Mesothelial cell of epicardium (in vitro differentiated cells): ENCODE measurements at regions not wholly inside any gene's neighbourhood (a gene's known extent, or its start where the extent isn't known, plus 50 kb on each side); places are given as distances from the start of the nearest gene placed in this dataset.

Source experiments
- DNase-seq, 2 experiments: peaks; one replicate each; pipeline ENCODE4 v3.0.0; 2021; ENCODE audit warnings: low spot score in 2 of 2; ENCODE audit not compliant: unreplicated experiment in 2 of 2
- H3K27ac Mint-ChIP-seq: 2 replicates; pipeline ENCODE4 v1.8.0; 2021; ENCODE audit warnings: mixed read lengths
- H3K27me3 Mint-ChIP-seq: 2 replicates; pipeline ENCODE4 v1.8.0; 2021; ENCODE audit warnings: low read depth, mixed read lengths
- H3K36me3 Mint-ChIP-seq: 2 replicates; pipeline ENCODE4 v1.8.0; 2021; ENCODE audit warnings: mixed read lengths
- H3K4me1 Mint-ChIP-seq: 2 replicates; pipeline ENCODE4 v1.8.0; 2021; ENCODE audit warnings: mixed read lengths
- H3K4me3 Mint-ChIP-seq: 2 replicates; pipeline ENCODE4 v1.8.0; 2021; ENCODE audit warnings: mild to moderate bottlenecking, moderate library complexity, mixed read lengths
- H3K9me3 Mint-ChIP-seq: 2 replicates; pipeline ENCODE4 v1.8.0; 2021; ENCODE audit warnings: mixed read lengths
- TF ChIP-seq, protein P1 (sequence below): fragments of 200-600 bp; sonication (generic); IDR thresholded peaks from one replicate; pipeline ENCODE4 v1.5.0; 2021; ENCODE audit warnings: antibody characterized with exemption; ENCODE audit not compliant: unreplicated experiment

- peaks cover 5% of the 10 kb centered on the region for H3K27me3 Mint-ChIP-seq
- no peak overlapping the region for H3K4me3 Mint-ChIP-seq
- no peak for DNase-seq
- no peaks in the 10 kb centered on the region for H3K36me3 Mint-ChIP-seq
- no peaks in the 10 kb centered on the region for H3K9me3 Mint-ChIP-seq
- no peaks in the 10 kb centered on the region for H3K4me1 Mint-ChIP-seq
- H3K27ac Mint-ChIP-seq, result no peak overlapping the region
- TF ChIP-seq, protein P1, sequence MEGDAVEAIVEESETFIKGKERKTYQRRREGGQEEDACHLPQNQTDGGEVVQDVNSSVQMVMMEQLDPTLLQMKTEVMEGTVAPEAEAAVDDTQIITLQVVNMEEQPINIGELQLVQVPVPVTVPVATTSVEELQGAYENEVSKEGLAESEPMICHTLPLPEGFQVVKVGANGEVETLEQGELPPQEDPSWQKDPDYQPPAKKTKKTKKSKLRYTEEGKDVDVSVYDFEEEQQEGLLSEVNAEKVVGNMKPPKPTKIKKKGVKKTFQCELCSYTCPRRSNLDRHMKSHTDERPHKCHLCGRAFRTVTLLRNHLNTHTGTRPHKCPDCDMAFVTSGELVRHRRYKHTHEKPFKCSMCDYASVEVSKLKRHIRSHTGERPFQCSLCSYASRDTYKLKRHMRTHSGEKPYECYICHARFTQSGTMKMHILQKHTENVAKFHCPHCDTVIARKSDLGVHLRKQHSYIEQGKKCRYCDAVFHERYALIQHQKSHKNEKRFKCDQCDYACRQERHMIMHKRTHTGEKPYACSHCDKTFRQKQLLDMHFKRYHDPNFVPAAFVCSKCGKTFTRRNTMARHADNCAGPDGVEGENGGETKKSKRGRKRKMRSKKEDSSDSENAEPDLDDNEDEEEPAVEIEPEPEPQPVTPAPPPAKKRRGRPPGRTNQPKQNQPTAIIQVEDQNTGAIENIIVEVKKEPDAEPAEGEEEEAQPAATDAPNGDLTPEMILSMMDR, result no peak
Measured at GRCh38 chr10:109403551-109403950, 519.8 kb downstream of the XPNPEP1 start.

DNA sequence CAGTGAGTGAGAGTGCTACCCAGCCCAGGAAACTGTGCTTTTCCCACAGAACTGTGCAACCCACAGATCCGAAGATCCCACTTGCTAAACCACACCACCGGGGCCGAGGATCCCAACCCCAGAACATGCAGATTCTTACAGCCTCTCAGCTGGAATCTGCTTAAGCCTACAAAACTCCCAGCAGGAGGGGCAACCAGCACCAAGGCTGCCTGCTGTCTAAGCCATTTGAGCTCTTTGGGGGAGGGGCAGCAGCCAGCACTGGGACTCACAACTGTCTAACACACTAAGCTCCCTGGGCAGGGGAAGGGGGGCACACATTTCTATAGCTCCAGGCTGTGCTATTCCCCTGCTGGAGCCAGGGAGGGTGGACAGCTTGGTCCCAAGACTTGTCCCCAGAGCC is 529.9 kb downstream of the XPNPEP1 start:
- H3K4me1 Mint-ChIP-seq, result no peaks in the 10 kb centered on the region
- H3K36me3 Mint-ChIP-seq, result peaks cover 2% of the 10 kb centered on the region
- no peak for DNase-seq
- peaks cover 29% of the 10 kb centered on the region for H3K9me3 Mint-ChIP-seq
- H3K4me3 Mint-ChIP-seq, result no peak overlapping the region
- H3K27ac Mint-ChIP-seq, result no peak overlapping the region
- no peaks in the 10 kb centered on the region for H3K27me3 Mint-ChIP-seq
- TF ChIP-seq, protein P1, result no peak

- Mint-ChIP-seq H3K9me3 (no peaks in the 10 kb centered on the region), H3K27ac (no peak overlapping the region), H3K4me3 (no peak overlapping the region), H3K4me1 (no peaks in the 10 kb centered on the region), H3K36me3 (no peaks in the 10 kb centered on the region), H3K27me3 (peaks cover 2% of the 10 kb centered on the region)
- no peak for DNase-seq
- TF ChIP-seq, protein P1, result no peak
Measured at GRCh38 chr10:109386921-109387320, 536.4 kb downstream of the XPNPEP1 start.

DNA sequence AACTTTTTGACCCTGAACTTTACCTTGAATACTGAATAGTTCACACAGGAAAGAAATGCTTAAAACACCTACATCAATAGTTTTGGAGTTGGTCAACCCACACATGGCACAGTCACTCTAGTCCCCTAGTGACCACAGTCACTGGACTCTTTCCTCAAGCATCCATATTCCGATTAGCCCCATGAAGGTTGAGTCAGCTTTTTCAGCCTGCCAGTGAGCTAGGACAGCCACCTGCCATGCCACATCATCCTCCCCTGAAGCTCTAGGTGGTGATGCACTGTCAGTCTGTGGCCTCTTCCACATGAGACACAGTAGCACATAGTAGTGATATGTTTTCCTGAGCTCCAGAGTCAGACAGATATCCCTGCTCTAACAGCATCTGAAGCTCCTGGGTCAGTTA is 537.2 kb downstream of the XPNPEP1 start:
- H3K4me3 Mint-ChIP-seq, result no peak overlapping the region

GRCh38 chr10:109379186-109379585 is 544.1 kb downstream of the XPNPEP1 start:
- no peaks in the 10 kb centered on the region for H3K4me1 Mint-ChIP-seq
- no peaks in the 10 kb centered on the region for H3K9me3 Mint-ChIP-seq
- no peaks in the 10 kb centered on the region for H3K36me3 Mint-ChIP-seq
- TF ChIP-seq, protein P1, result no peak
- H3K4me3 Mint-ChIP-seq, result no peak overlapping the region
- DNase-seq, result no peak
- peaks cover 2% of the 10 kb centered on the region for H3K27me3 Mint-ChIP-seq
- no peak overlapping the region for H3K27ac Mint-ChIP-seq

More for the DNA sequence above, 537.2 kb downstream of the XPNPEP1 start:
- TF ChIP-seq, protein P1, result no peak
- Mint-ChIP-seq H3K9me3 (no peaks in the 10 kb centered on the region), H3K27ac (no peak overlapping the region), H3K4me1 (no peaks in the 10 kb centered on the region), H3K36me3 (no peaks in the 10 kb centered on the region), H3K27me3 (peaks cover 2% of the 10 kb centered on the region)
- DNase-seq, result no peak

DNA sequence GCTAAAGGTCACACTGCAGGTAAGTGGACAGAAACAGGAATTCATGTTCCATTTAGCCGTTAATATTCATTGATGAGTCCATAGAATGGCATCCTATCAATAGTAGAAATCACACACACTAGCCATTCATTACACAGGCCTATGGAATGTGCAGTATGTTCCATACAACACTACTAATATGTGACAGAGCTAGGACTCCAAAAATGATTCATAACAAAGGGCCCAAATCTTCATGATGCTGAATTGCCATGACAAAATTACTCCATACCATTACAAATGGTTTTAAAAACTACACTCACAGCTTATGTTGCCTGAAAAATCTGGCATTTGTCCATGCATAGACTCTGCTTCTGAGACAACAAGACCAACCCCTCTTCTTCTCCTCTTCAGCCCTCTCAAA is 549.1 kb downstream of the XPNPEP1 start:
- Mint-ChIP-seq H3K4me3 (no peak overlapping the region), H3K27me3 (no peaks in the 10 kb centered on the region), H3K9me3 (peaks cover 11% of the 10 kb centered on the region), H3K27ac (no peak overlapping the region), H3K36me3 (no peaks in the 10 kb centered on the region), H3K4me1 (no peaks in the 10 kb centered on the region)
- no peak for DNase-seq
- TF ChIP-seq, protein P1, result no peak
